Stomach smooth muscle (tissue), 2 donors: ENCODE measurements at regions not wholly inside any gene's neighbourhood (a gene's known extent, or its start where the extent isn't known, plus 50 kb on each side); places are given as distances from the start of the nearest gene placed in this dataset.
"Not testable (repeated sequence)": the region's sequence is repeated elsewhere in the genome, so short reads cannot be mapped to it uniquely, and the experiment has no call there.

ENCODE experiments used
- H3K27ac ChIP-seq: one replicate; pipeline ENCODE4 v1.7.0; 2013; ENCODE audit warnings: mild to moderate bottlenecking, low read length, inconsistent platforms
- H3K27me3 ChIP-seq, 2 donors: one replicate each; pipeline ENCODE4 v1.7.0; 2013; ENCODE audit warnings: low read length in 2 of 2; ENCODE audit not compliant: insufficient read depth in 2 of 2, control insufficient read depth in 1 of 2
- H3K36me3 ChIP-seq, 2 donors: one replicate each; pipeline ENCODE4 v1.7.0; 2013; ENCODE audit warnings: low read length in 2 of 2; ENCODE audit not compliant: control insufficient read depth in 2 of 2, insufficient read depth in 2 of 2
- H3K4me1 ChIP-seq: one replicate; pipeline ENCODE4 v1.7.0; 2013; ENCODE audit warnings: low read length; ENCODE audit not compliant: control insufficient read depth, insufficient read depth
- H3K4me3 ChIP-seq, 2 donors: one replicate each; pipeline ENCODE4 v1.7.0; 2013; ENCODE audit warnings: low read length in 2 of 2
- H3K9ac ChIP-seq, 2 donors: one replicate each; pipeline ENCODE4 v1.7.0; 2013; ENCODE audit warnings: low read length in 2 of 2, mild to moderate bottlenecking in 1 of 2
- H3K9me3 ChIP-seq, 2 donors: one replicate each; pipeline ENCODE4 v1.7.0; 2013; ENCODE audit warnings: low read length in 2 of 2; ENCODE audit not compliant: control insufficient read depth in 2 of 2
- donor health status: healthy.
- donor health status: Pancreatic carcinoma.

- Histone ChIP-seq H3K9me3 (no peaks in the 10 kb centered on the region), H3K27ac (no peak overlapping the region), H3K36me3 (no peaks in the 10 kb centered on the region), H3K9ac (no peak overlapping the region), H3K4me3 (no peak overlapping the region), H3K4me1 (no peaks in the 10 kb centered on the region), H3K27me3 (no peaks in the 10 kb centered on the region)
These were observed 123.9 kb downstream of the MC4R start for GRCh38 chr18:60248336-60249330.

- Histone ChIP-seq H3K9me3 (no peaks in the 10 kb centered on the region), H3K4me3 (no peak overlapping the region), H3K27me3 (no peaks in the 10 kb centered on the region), H3K27ac (no peak overlapping the region), H3K36me3 (no peaks in the 10 kb centered on the region), H3K4me1 (no peaks in the 10 kb centered on the region), H3K9ac (no peak overlapping the region)
These were observed 125.5 kb downstream of the MC4R start for GRCh38 chr18:60247103-60247502.

GRCh38 chr18:60246606-60247005 is 126.0 kb downstream of the MC4R start:
- H3K27ac ChIP-seq, result no peak overlapping the region
- H3K9ac ChIP-seq, result no peak overlapping the region
- H3K4me3 ChIP-seq, result no peak overlapping the region
- H3K9me3 ChIP-seq, result no peaks in the 10 kb centered on the region
- H3K27me3 ChIP-seq, result no peaks in the 10 kb centered on the region
- H3K36me3 ChIP-seq, result no peaks in the 10 kb centered on the region
- no peaks in the 10 kb centered on the region for H3K4me1 ChIP-seq

- no peaks in the 10 kb centered on the region for H3K36me3 ChIP-seq
- H3K27ac ChIP-seq, result no peak overlapping the region
- H3K9ac ChIP-seq, result no peak overlapping the region
- H3K27me3 ChIP-seq, result no peaks in the 10 kb centered on the region
- no peak overlapping the region for H3K4me3 ChIP-seq
- no peaks in the 10 kb centered on the region for H3K9me3 ChIP-seq
- H3K4me1 ChIP-seq, result no peaks in the 10 kb centered on the region
These were observed 127.5 kb downstream of the MC4R start for GRCh38 chr18:60245096-60245495.

GRCh38 chr18:60239024-60239710 is 133.4 kb downstream of the MC4R start:
- not testable (repeated sequence) for H3K4me3 ChIP-seq, H3K9me3 ChIP-seq, H3K9ac ChIP-seq, H3K27me3 ChIP-seq, H3K4me1 ChIP-seq, H3K36me3 ChIP-seq, H3K27ac ChIP-seq

GRCh38 chr18:60235164-60235563 is 137.4 kb downstream of the MC4R start:
- no peaks in the 10 kb centered on the region for H3K9me3 ChIP-seq
- H3K36me3 ChIP-seq, result no peaks in the 10 kb centered on the region
- H3K27me3 ChIP-seq, result no peaks in the 10 kb centered on the region

GRCh38 chr18:60232541-60232940 is 140.0 kb downstream of the MC4R start:
- Histone ChIP-seq H3K9me3 (no peaks in the 10 kb centered on the region), H3K27ac (no peak overlapping the region), H3K4me3 (no peak overlapping the region), H3K9ac (no peak overlapping the region), H3K36me3 (no peaks in the 10 kb centered on the region), H3K4me1 (no peaks in the 10 kb centered on the region), H3K27me3 (no peaks in the 10 kb centered on the region)

More at GRCh38 chr18:60235164-60235563, 137.4 kb downstream of the MC4R start:
- H3K27ac ChIP-seq, result no peak overlapping the region
- no peaks in the 10 kb centered on the region for H3K4me1 ChIP-seq
- no peak overlapping the region for H3K4me3 ChIP-seq
- no peak overlapping the region for H3K9ac ChIP-seq

GRCh38 chr18:60228609-60229595 is 143.7 kb downstream of the MC4R start:
- Histone ChIP-seq H3K9me3 (peaks cover 0 to 7% of the 10 kb centered on the region in 2 donors), H3K36me3 (no peaks in the 10 kb centered on the region), H3K9ac (no peak overlapping the region), H3K4me3 (no peak overlapping the region), H3K27ac (no peak overlapping the region), H3K27me3 (no peaks in the 10 kb centered on the region), H3K4me1 (no peaks in the 10 kb centered on the region)

GRCh38 chr18:60215432-60215831 is 157.1 kb downstream of the MC4R start:
- H3K4me1 ChIP-seq, result no peaks in the 10 kb centered on the region
- no peaks in the 10 kb centered on the region for H3K36me3 ChIP-seq
- no peak overlapping the region for H3K4me3 ChIP-seq
- H3K27ac ChIP-seq, result no peak overlapping the region
- H3K27me3 ChIP-seq, result no peaks in the 10 kb centered on the region
- H3K9me3 ChIP-seq, result no peaks in the 10 kb centered on the region
- H3K9ac ChIP-seq, result no peak overlapping the region

GRCh38 chr18:60209042-60209441 is 163.5 kb downstream of the MC4R start:
- Histone ChIP-seq H3K27me3 (no peaks in the 10 kb centered on the region), H3K9me3 (no peaks in the 10 kb centered on the region), H3K36me3 (no peaks in the 10 kb centered on the region)

More at GRCh38 chr18:60209042-60209441, 163.5 kb downstream of the MC4R start:
- Histone ChIP-seq H3K9ac (no peak overlapping the region), H3K4me1 (no peaks in the 10 kb centered on the region), H3K27ac (no peak overlapping the region), H3K4me3 (no peak overlapping the region)
